Adipocyte (in vitro differentiated cells): ENCODE measurements at regions not wholly inside any gene's neighbourhood (a gene's known extent, or its start where the extent isn't known, plus 50 kb on each side); places are given as distances from the start of the nearest gene placed in this dataset.
"Not testable (repeated sequence)": the region's sequence is repeated elsewhere in the genome, so short reads cannot be mapped to it uniquely, and the experiment has no call there.

Source experiments
- DNase-seq: peaks from one replicate; pipeline ENCODE4 v3.0.0-alpha.2; 2015; ENCODE audit warnings: low read depth
- H3K27me3 ChIP-seq: replicated peaks from 2 replicates; pipeline ENCODE4 v1.7.0; 2013; ENCODE audit warnings: mild to moderate bottlenecking, low read length, moderate library complexity; ENCODE audit not compliant: control insufficient read depth, insufficient read depth
- H3K36me3 ChIP-seq: 2 replicates; pipeline ENCODE4 v1.7.0; 2013; ENCODE audit warnings: low read length, mild to moderate bottlenecking, moderate library complexity; ENCODE audit not compliant: control insufficient read depth, insufficient read depth, severe bottlenecking
- H3K4me1 ChIP-seq: 2 replicates; pipeline ENCODE4 v1.7.0; 2013; ENCODE audit warnings: mild to moderate bottlenecking, low read length, moderate library complexity; ENCODE audit not compliant: control insufficient read depth, insufficient read depth
- H3K4me3 ChIP-seq: 2 replicates; pipeline ENCODE4 v1.7.0; 2013; ENCODE audit warnings: mild to moderate bottlenecking, low read length, moderate library complexity
- H3K9ac ChIP-seq: 2 replicates; pipeline ENCODE4 v1.7.0; 2013; ENCODE audit warnings: mild to moderate bottlenecking, low read length, moderate library complexity
- H3K9me3 ChIP-seq: 2 replicates; pipeline ENCODE4 v1.7.0; 2013; ENCODE audit warnings: mild to moderate bottlenecking, low read length, moderate library complexity; ENCODE audit not compliant: control insufficient read depth

DNA sequence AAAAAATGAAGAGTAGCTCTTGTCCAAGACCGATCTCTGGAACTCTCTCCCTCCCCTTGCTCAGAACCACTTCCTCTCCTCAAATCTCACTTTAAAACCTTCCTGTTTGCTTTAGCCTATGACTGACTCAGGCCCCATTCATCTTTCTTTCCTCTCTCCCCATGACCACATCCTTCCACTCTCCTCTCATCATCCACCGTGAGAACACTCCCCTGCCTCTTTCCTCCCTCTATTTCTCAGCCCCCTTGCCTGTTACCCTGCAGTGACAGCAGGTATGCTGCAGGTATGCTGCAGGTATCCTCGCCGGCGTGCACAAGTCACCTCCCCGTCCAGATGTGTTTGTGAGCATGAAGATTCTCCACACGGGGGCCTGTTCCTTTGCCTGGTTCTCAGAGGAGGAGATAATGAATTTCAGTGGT lies 505.3 kb downstream of the CCDC171 start:
- H3K27me3 ChIP-seq = no peaks in the 10 kb centered on the region
- H3K4me1 ChIP-seq = peaks cover 2% of the 10 kb centered on the region
- H3K9me3 ChIP-seq = no peaks in the 10 kb centered on the region
- no peak overlapping the region for H3K9ac ChIP-seq
- no peaks in the 10 kb centered on the region for H3K36me3 ChIP-seq
- DNase-seq = peak; percentile 25
- no peak overlapping the region for H3K4me3 ChIP-seq

DNA sequence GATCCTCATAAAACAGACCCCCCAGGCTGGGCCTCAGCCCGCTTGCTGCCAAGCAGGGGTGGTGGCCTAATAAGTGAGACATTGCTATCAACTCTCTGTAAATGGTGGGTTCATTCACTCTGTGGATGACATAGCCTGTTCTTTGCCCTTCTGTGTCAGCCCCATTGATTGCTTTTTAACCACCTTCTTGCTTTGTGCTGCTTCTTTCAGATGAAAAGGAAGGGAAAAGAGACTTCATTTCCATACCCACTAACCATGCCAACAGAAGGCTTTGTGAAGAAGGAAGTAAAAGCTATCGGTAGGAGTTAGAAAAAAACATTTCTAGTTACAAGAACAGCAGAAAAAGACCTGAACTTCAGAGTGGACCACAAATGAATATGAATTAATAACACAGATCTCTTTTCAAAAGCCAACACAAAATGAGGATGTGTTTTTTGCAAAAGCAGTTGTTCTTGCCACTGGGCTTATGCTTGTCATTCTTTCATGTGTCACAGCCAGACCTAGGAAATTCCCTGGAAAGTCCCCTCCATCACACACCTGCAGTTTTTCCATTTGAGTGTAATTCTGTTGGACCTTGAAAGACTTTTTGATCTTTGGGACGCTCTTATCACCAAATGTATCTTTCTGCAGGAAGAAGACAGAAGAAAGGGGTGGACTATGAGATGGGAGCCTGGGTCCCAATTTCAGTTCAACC lies 507.7 kb downstream of the CCDC171 start:
- Histone ChIP-seq H3K4me3 (no peak overlapping the region), H3K36me3 (no peaks in the 10 kb centered on the region), H3K4me1 (peaks cover 2% of the 10 kb centered on the region), H3K9ac (no peak overlapping the region), H3K27me3 (no peaks in the 10 kb centered on the region), H3K9me3 (no peaks in the 10 kb centered on the region)
- DNase-seq = no peak

DNA sequence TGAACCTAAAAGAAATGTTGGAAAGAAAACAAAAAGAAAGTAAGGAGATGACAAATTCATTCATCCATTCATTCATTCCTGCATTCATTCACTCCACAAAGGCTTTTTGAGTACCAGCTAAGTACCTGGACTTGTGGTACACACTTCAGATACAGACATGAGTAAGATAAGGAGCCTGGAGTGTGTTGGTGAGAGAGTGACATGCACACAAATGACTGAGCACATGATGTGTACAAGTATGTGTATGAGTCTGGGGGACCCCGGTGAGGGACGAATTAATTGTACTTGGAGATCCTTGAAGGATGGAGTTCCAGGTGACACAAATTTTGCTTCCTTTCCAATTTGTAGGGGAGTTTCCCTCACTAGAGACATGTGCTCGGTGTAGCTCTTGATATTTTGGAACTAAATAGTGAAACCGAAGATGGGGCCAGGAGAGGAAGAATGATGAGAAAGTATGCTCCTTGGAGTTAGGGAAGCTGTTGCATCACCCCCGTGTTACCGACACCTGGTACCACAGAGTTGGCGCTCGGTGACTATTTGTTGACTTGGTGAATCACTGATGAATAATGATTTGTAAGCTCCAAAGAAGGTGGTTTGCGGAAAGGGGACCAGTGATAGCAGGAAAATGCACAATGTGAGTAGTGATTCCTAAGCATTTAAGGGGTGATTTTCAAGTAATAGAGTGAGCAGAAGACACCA lies 509.8 kb downstream of the CCDC171 start:
- Histone ChIP-seq H3K4me3 (no peak overlapping the region), H3K9me3 (no peaks in the 10 kb centered on the region), H3K4me1 (peaks cover 2% of the 10 kb centered on the region), H3K36me3 (no peaks in the 10 kb centered on the region), H3K9ac (no peak overlapping the region), H3K27me3 (no peaks in the 10 kb centered on the region)
- DNase-seq = peak; percentile 42

DNA sequence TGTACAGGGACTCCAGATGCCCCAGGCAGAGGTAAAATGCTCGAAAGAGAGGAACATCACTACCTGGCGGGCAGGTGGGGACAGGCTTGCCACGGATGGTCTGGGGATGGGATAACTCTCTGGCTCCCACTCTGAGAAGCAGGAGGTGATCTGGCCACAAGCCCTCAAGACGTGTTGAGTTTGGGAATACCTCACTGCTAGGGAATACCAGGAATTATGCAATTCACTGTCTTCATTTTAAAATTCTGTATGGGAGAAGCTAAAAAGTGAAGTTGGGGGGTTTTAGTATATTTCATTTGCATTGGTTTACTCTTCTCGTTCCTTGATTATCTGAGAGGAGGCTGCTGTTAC lies 510.4 kb downstream of the CCDC171 start:
- H3K4me3 ChIP-seq = no peak overlapping the region
- H3K27me3 ChIP-seq = no peaks in the 10 kb centered on the region
- H3K36me3 ChIP-seq = no peaks in the 10 kb centered on the region
- H3K4me1 ChIP-seq = peaks cover under 1% of the 10 kb centered on the region
- H3K9me3 ChIP-seq = no peaks in the 10 kb centered on the region
- DNase-seq = no peak
- H3K9ac ChIP-seq = no peak overlapping the region

DNA sequence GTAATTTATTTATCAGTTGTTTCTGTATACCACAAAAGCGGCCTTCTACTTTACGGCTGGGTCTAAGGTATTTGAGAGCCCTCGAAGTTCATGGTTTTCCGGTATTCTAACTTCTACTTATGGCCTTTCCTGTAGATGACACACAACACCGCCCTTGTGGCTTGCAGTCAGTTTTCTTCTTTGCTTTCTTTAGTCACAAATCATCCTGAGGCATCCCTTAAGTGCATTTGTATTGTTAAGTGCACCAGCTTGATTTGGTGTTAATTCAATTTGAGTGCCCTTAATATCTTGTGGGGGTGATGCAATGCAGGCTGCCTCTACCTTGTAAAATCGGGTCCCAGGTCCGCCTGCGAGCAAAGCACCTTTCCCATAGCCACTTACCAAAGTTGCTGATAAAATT lies 511.9 kb downstream of the CCDC171 start:
- H3K36me3 ChIP-seq = no peaks in the 10 kb centered on the region
- DNase-seq = no peak
- H3K9ac ChIP-seq = no peak overlapping the region
- H3K4me1 ChIP-seq = peaks cover 2% of the 10 kb centered on the region
- H3K4me3 ChIP-seq = no peak overlapping the region
- no peaks in the 10 kb centered on the region for H3K27me3 ChIP-seq
- H3K9me3 ChIP-seq = no peaks in the 10 kb centered on the region

DNA sequence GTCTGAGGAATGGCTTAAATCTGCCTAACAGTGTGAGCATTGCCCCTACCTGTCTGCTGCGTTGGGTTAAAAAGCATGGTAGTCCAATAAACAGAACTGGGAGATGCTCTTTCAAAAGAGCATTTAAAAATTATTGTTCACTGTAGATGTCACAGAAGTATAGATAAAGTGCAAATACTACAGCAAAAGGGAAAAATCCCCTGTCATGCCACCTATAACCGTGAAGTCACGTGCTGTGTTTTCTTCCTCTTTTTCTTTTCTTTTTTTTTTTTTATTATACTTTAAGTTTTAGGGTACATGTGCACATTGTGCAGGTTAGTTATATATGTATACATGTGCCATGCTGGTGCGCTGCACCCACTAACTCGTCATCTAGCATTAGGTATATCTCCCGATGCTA lies 513.4 kb downstream of the CCDC171 start:
- H3K36me3 ChIP-seq, H3K4me1 ChIP-seq, H3K4me3 ChIP-seq, H3K9ac ChIP-seq, H3K27me3 ChIP-seq, DNase-seq, H3K9me3 ChIP-seq: not testable (repeated sequence)

DNA sequence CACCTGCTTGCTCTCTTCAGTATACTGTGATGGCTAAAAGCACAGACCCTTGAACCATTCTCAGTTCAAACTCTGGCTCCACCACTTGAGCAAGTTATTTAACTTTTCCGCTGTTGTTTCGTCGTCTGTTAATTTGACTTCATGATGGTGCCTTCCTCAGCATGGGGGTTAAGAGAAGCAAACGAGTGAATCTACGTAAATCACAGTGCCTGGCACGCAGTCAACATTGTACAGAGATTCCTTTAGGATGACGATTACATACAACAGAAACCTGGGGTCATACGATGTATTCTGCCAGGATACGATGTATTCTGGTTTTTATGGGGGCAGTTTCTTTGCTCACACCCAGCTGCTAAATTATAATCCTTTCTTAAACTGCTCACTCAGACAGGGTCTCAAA lies 515.6 kb downstream of the CCDC171 start:
- DNase-seq = no peak
- peaks cover 4% of the 10 kb centered on the region for H3K27me3 ChIP-seq
- H3K4me3 ChIP-seq = no peak overlapping the region
- no peaks in the 10 kb centered on the region for H3K36me3 ChIP-seq
- peaks cover 9% of the 10 kb centered on the region for H3K4me1 ChIP-seq
- no peaks in the 10 kb centered on the region for H3K9me3 ChIP-seq
- no peak overlapping the region for H3K9ac ChIP-seq

DNA sequence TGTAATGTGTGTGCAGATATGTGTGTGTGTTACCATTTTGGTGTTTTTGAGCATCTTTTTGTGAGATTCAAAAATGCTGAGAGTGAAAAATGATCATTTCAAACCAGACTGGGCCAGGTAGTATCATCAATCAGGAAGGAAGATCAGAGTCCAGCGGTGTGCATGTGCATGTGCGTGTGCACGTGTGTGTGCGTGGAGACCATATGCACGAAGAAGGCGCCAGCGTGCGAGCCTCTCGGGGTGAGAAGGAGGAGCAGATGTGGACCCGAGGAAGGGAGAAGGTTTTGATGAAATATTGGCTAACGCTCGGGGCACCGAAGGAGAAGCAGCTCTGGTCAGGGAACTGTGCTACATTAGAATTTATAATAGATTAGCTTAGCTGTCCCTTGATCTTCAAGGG lies 516.4 kb downstream of the CCDC171 start:
- Histone ChIP-seq H3K9me3 (no peaks in the 10 kb centered on the region), H3K9ac (no peak overlapping the region), H3K4me3 (no peak overlapping the region), H3K36me3 (no peaks in the 10 kb centered on the region), H3K27me3 (peaks cover 4% of the 10 kb centered on the region), H3K4me1 (peaks cover 9% of the 10 kb centered on the region)
- no peak for DNase-seq

DNA sequence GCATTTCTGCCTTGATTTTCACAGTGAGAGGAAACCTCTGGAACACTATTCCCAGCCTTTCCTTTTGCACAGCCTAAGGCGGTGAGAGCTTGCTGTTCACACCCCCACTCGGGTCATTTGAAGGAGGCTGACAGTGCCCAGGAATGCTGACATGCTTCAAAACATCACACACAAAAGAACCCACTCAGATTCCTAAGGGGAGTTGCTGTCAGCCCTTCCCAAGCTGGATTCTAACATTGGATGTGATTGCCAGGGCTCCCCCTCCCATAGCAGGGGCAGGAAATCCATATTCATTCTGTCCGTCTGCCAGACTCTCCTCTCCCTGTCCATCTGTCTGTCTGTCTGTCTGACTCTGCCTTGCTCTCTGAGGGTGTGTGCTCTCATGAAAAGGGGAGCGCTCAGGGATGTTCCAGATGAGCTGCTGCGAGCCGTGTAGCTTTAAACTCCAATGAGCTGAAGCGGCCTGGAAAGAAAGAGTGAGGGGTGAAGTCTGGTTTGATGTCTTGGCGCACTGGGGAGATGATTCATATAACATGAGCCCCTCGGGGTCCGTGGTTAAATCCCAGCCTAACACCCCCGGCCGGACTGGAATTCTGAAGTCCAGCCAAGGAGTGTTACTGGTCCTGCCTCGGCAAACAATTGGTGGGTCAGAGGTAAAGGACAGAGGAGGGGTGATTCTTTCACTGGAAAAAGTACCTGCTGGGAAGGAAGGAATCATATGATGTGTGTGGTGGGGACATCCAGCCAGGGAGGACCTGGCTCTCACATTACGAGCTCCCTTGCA lies 517.0 kb downstream of the CCDC171 start:
- DNase-seq = peak; percentile 19
- Histone ChIP-seq H3K4me3 (no peak overlapping the region), H3K9me3 (no peaks in the 10 kb centered on the region), H3K27me3 (peaks cover 4% of the 10 kb centered on the region), H3K4me1 (peaks cover 10% of the 10 kb centered on the region), H3K36me3 (no peaks in the 10 kb centered on the region), H3K9ac (no peak overlapping the region)

DNA sequence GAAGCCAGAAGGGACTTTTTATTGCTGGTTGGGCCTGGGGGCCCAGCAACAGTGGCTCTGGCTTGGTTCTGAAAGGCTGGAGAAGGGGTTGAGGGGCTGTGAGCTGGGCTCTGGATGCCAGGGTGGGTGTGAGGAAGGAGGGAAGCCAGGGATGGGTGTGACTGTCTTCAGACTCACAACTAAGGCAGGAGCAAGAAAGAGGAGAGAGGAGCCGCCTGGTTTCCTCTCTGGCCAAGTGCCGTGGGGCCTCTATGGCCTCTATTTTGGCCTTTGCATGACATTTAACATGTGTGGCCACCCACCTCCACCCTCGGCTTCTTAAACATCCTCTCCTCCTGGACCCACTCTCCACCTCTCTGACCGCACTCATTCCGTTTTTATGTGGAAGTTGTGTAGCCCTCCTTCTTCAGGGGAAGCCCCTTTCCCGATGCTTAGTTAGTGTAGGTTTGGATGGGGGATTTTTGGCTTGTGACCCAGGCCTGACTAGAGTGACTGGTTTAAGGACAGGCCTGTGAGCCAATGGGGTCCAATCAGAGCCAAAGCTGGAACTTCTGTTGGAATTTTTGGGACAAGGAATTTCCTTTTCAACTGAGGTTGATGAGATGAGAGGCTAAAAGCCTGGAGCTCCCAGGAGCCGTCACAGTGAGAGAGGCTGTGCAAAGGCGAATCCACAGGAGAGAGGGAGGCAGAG lies 517.8 kb downstream of the CCDC171 start:
- H3K27me3 ChIP-seq = peaks cover 4% of the 10 kb centered on the region
- peaks cover 15% of the 10 kb centered on the region for H3K4me1 ChIP-seq
- H3K4me3 ChIP-seq = no peak overlapping the region
- no peaks in the 10 kb centered on the region for H3K36me3 ChIP-seq
- H3K9ac ChIP-seq = no peak overlapping the region
- H3K9me3 ChIP-seq = no peaks in the 10 kb centered on the region
- DNase-seq = no peak

DNA sequence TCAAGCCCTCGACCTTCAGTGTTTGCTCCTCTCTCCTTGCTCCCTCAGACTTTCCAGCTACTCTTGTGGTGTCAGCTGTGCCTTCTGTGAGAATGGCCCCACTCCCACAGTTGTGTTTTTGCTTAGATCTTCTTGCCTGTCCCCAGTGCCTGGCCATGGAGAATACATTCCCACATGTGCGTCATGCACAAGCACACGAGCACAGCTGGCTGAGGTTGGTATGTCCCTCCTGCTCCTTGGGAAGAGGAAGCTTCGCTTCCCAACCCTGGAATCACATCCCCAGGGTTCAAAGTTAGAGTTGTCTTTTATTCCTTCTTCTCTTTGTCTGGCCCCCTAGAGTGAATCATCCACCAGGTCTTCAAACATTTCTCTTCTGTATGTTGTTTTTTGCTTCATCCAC lies 518.6 kb downstream of the CCDC171 start:
- Histone ChIP-seq H3K4me3 (no peak overlapping the region), H3K9ac (no peak overlapping the region), H3K36me3 (no peaks in the 10 kb centered on the region), H3K4me1 (peaks cover 15% of the 10 kb centered on the region), H3K27me3 (peaks cover 4% of the 10 kb centered on the region), H3K9me3 (no peaks in the 10 kb centered on the region)
- DNase-seq = no peak
